OCI-LY1 (cell line): ENCODE measurements at regions not wholly inside any gene's neighbourhood (a gene's known extent, or its start where the extent isn't known, plus 50 kb on each side); places are given as distances from the start of the nearest gene placed in this dataset.

ENCODE experiments used
- CTCF ChIP-seq: fragments of 200-600 bp; sonication (generic), shearing (Covaris generic); IDR thresholded peaks from 2 replicates; pipeline ENCODE4 v1.5.1; 2017; ENCODE audit warnings: mild to moderate bottlenecking, antibody characterized with exemption, low read length, moderate library complexity, mixed read lengths
- EZH2 ChIP-seq: fragments of 200-600 bp; sonication (generic), shearing (Covaris generic); IDR thresholded peaks from 2 replicates; pipeline ENCODE4 v1.8.0; 2017; ENCODE audit warnings: borderline replicate concordance, mixed run types, mild to moderate bottlenecking, antibody characterized with exemption, low read length, moderate library complexity, mixed read lengths

- TF ChIP-seq CTCF (peak; percentile 32), EZH2 (no peak)
Measured at GRCh38 chr12:107917912-107918800, 143.7 kb downstream of the ASCL4 start.
